Testis (tissue), 2 donors: ENCODE measurements at regions not wholly inside any gene's neighbourhood (a gene's known extent, or its start where the extent isn't known, plus 50 kb on each side); places are given as distances from the start of the nearest gene placed in this dataset.

Experiments
- DNase-seq: peaks from one replicate; pipeline ENCODE4 v3.0.0-alpha.2; 2019
- H3K27ac ChIP-seq, 2 donors: fragments of 200-600 bp; sonication (generic); one replicate each; pipeline ENCODE4 v1.5.1; 2019
- H3K27me3 ChIP-seq: fragments of 200-600 bp; sonication (generic); one replicate; pipeline ENCODE4 v1.5.1; 2019
- H3K36me3 ChIP-seq: fragments of 200-600 bp; sonication (generic); one replicate; pipeline ENCODE4 v1.5.1; 2017; ENCODE audit warnings: low read depth; ENCODE audit errors: missing control alignments
- H3K4me1 ChIP-seq: fragments of 200-600 bp; sonication (generic); one replicate; pipeline ENCODE4 v1.5.1; 2019
- H3K4me3 ChIP-seq, 2 donors: fragments of 200-600 bp; sonication (generic); one replicate each; pipeline ENCODE4 v1.5.1; 2017 to 2019
- H3K9me3 ChIP-seq: fragments of 200-600 bp; sonication (generic); one replicate; pipeline ENCODE4 v1.5.1; 2017
- CTCF ChIP-seq, 3 experiments: fragments of 450-650 bp in 2 of 3; fragments of 200-600 bp in 1 of 3; sonication (generic) in 1 of 3; IDR thresholded peaks; one replicate each; pipeline ENCODE4 v1.5.1; 2016 to 2019; ENCODE audit warnings: antibody characterized with exemption in 3 of 3, mild to moderate bottlenecking in 2 of 3, moderate library complexity in 1 of 3
- POLR2A ChIP-seq: fragments of 450-650 bp; IDR thresholded peaks from one replicate; pipeline ENCODE4 v1.6.1; 2017; ENCODE audit warnings: antibody characterized with exemption, mild to moderate bottlenecking, moderate library complexity
- WGBS, 2 donors: methylation state at CpG; one replicate each; pipeline ENCODE4 v1.1.5; 2018; 5-methylcytosine and 5-hydroxymethylcytosine counted together
- intact Hi-C: fragments of 100-400 bp; cut with DNase I; formaldehyde crosslinking; loops from one replicate; pipeline ENCODE4 v1.15.1; 2023; ENCODE audit warnings: low total_unique reads

- H3K9me3 ChIP-seq: no peaks in the 10 kb centered on the region
- no peak for TF ChIP-seq CTCF (IDR thresholded peaks at IDR 0.05)
- TF ChIP-seq POLR2A: no peak
- no peak overlapping the region for H3K4me3 ChIP-seq
- WGBS, 2 donors: 66 to 75% methylated on average over 4 of the region's 4 CpGs
- intact Hi-C loops: no loop called here
- no peak for DNase-seq
- H3K4me1 ChIP-seq: no peaks in the 10 kb centered on the region
- no peaks in the 10 kb centered on the region for H3K27me3 ChIP-seq
- H3K36me3 ChIP-seq: no peaks in the 10 kb centered on the region
- no peak overlapping the region for H3K27ac ChIP-seq
Observed at GRCh38 chr15:52975941-52976449, 185.9 kb upstream of the ONECUT1 start.

DNA sequence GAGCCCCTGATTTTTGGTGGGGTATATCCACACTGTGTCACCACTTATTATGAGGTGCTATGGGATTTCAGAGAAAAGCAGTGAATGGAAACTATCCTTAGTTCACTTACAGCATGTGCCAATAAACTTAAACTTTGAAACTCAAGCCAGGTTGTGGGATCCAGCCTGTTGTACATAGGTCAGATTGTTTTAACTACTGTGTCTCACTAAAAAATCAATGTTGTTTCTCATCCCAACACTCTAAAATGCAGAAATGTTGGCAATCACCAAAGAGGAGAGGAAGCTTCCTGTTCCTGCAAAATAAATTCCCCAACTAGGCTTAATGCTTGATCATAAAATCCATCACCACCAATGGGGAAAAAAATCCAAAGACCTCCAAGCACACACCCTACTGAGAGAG is 173.7 kb upstream of the ONECUT1 start:
- TF ChIP-seq POLR2A (no peak), CTCF (IDR thresholded peaks at IDR 0.05) (no peak)
- H3K36me3 ChIP-seq: no peaks in the 10 kb centered on the region
- no peak overlapping the region for H3K27ac ChIP-seq
- H3K27me3 ChIP-seq: no peaks in the 10 kb centered on the region
- no peaks in the 10 kb centered on the region for H3K4me1 ChIP-seq
- no peak overlapping the region for H3K4me3 ChIP-seq
- DNase-seq: no peak
- H3K9me3 ChIP-seq: no peaks in the 10 kb centered on the region
- intact Hi-C loops: no loop called here

DNA sequence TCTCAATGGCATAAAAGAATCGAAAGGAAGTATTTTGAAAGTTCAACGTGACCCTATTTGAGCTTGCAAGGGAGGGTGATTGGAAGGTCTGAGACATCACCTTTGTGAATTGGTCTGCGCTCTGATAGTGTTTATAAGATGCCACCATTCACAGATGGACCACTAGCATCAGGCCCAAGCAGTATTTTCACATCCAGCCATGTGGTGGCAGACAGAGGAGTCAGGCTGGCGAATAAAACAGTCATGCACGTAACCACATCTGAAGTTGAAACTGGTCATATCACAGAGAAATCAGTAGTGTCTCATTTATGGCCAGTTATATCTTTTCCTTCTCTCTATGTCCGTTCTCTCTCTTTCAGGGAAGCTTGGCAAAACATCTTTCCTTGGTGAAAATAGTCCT is 170.1 kb upstream of the ONECUT1 start:
- WGBS, 2 donors: 82 to 83% methylated on average over 6 of the region's 6 CpGs
- TF ChIP-seq POLR2A: no peak
- no peak for TF ChIP-seq CTCF (IDR thresholded peaks at IDR 0.05)
- no peak for DNase-seq
- intact Hi-C loops: no loop called here
- H3K4me1 ChIP-seq: no peaks in the 10 kb centered on the region
- no peak overlapping the region for H3K27ac ChIP-seq
- H3K36me3 ChIP-seq: no peaks in the 10 kb centered on the region
- H3K27me3 ChIP-seq: no peaks in the 10 kb centered on the region
- no peak overlapping the region for H3K4me3 ChIP-seq
- H3K9me3 ChIP-seq: no peaks in the 10 kb centered on the region

DNA sequence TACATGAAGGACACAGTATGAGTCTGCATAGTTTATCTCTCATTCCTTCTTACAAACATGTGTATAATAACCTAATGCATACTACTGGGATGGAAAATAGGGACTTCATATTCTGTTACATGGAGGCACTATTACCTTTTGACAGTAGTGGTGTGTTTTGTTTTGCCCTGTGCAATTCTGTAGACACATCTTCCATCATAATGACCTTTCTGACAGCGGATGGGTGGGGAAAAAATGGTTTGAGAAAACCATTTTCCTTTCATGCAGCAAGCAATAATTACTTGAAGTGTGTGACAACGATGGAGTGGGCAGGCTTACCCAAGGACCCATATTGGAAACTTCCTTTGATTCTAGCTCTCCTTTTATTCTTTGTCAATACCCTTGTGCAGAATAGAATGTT is 153.6 kb upstream of the ONECUT1 start:
- WGBS, 2 donors: 86 to 89% methylated on average over 2 of the region's 2 CpGs
- intact Hi-C loops: no loop called here
- Histone ChIP-seq H3K27ac (no peak overlapping the region), H3K4me3 (no peak overlapping the region), H3K27me3 (no peaks in the 10 kb centered on the region), H3K9me3 (no peaks in the 10 kb centered on the region), H3K4me1 (no peaks in the 10 kb centered on the region), H3K36me3 (no peaks in the 10 kb centered on the region)
- DNase-seq: no peak
- no peak for TF ChIP-seq POLR2A
- TF ChIP-seq CTCF (IDR thresholded peaks at IDR 0.05): no peak

GRCh38 chr15:52936489-52936888 is 146.4 kb upstream of the ONECUT1 start:
- intact Hi-C loops: no loop called here
- WGBS, 2 donors: 93 to 100% methylated on average over 1 of the region's 1 CpG

More at GRCh38 chr15:52936489-52936888, 146.4 kb upstream of the ONECUT1 start:
- H3K27me3 ChIP-seq: no peaks in the 10 kb centered on the region
- no peaks in the 10 kb centered on the region for H3K4me1 ChIP-seq
- H3K9me3 ChIP-seq: no peaks in the 10 kb centered on the region
- H3K36me3 ChIP-seq: no peaks in the 10 kb centered on the region
- no peak for TF ChIP-seq POLR2A
- H3K4me3 ChIP-seq: no peak overlapping the region
- DNase-seq: no peak
- no peak overlapping the region for H3K27ac ChIP-seq
